NB4 (cell line): ENCODE measurements at regions not wholly inside any gene's neighbourhood (a gene's known extent, or its start where the extent isn't known, plus 50 kb on each side); places are given as distances from the start of the nearest gene placed in this dataset.
A peak's percentile ranks its signal among the peaks of the same experiment; 100 is the strongest.
"Not testable (repeated sequence)": the region's sequence is repeated elsewhere in the genome, so short reads cannot be mapped to it uniquely, and the experiment has no call there.

Experiments
- DNase-seq: peaks from one replicate; pipeline ENCODE4 v3.0.0; 2010; ENCODE audit warnings: low read depth
- H3K4me3 ChIP-seq: one replicate; pipeline ENCODE4 v1.5.1; 2011; ENCODE audit warnings: mild to moderate bottlenecking, low read depth, low read length, moderate library complexity
- CTCF ChIP-seq: IDR thresholded peaks from one replicate; pipeline ENCODE4 v1.5.1; 2012; ENCODE audit warnings: low read depth, low read length
- MAX ChIP-seq: IDR thresholded peaks from 2 replicates; pipeline ENCODE4 v1.6.1; 2011; ENCODE audit warnings: low read depth, low read length
- MYC ChIP-seq: IDR thresholded peaks from 2 replicates; pipeline ENCODE4 v1.6.1; 2011; ENCODE audit warnings: low read depth, low read length
- POLR2A ChIP-seq: IDR thresholded peaks from 2 replicates; pipeline ENCODE4 v1.6.1; 2011; ENCODE audit warnings: mild to moderate bottlenecking; ENCODE audit not compliant: insufficient read length; ENCODE audit errors: extremely low read depth

GRCh38 chr5:118518720-118519119 is 469.6 kb downstream of the DTWD2 start:
- TF ChIP-seq CTCF (no peak), POLR2A (no peak), MYC (no peak), MAX (no peak)
- no peak overlapping the region for H3K4me3 ChIP-seq
- DNase-seq = no peak

GRCh38 chr5:118511846-118512245 is 476.5 kb downstream of the DTWD2 start:
- TF ChIP-seq POLR2A = no peak
- TF ChIP-seq CTCF = no peak
- TF ChIP-seq MYC = no peak
- TF ChIP-seq MAX = no peak
- no peak for DNase-seq
- H3K4me3 ChIP-seq = no peak overlapping the region

GRCh38 chr5:118506217-118506852 is 482.0 kb downstream of the DTWD2 start:
- H3K4me3 ChIP-seq = no peak overlapping the region
- peak; percentile 34 for DNase-seq
- TF ChIP-seq POLR2A (no peak), CTCF (no peak), MAX (no peak), MYC (no peak)

- H3K4me3 ChIP-seq, DNase-seq: not testable (repeated sequence)
These were observed 486.1 kb downstream of the DTWD2 start for GRCh38 chr5:118502232-118502631.

GRCh38 chr5:118491351-118491750 is 497.0 kb downstream of the DTWD2 start:
- TF ChIP-seq MYC (no peak), POLR2A (no peak), CTCF (no peak), MAX (no peak)
- no peak overlapping the region for H3K4me3 ChIP-seq
- DNase-seq = no peak

- TF ChIP-seq MAX (no peak), POLR2A (no peak), MYC (no peak), CTCF (no peak)
- DNase-seq = no peak
- H3K4me3 ChIP-seq = no peak overlapping the region
These were observed 501.6 kb downstream of the DTWD2 start for GRCh38 chr5:118486647-118487225.
